RWPE2 (cell line): ENCODE measurements at regions not wholly inside any gene's neighbourhood (a gene's known extent, or its start where the extent isn't known, plus 50 kb on each side); places are given as distances from the start of the nearest gene placed in this dataset.

Source experiments
- ATAC-seq: fragments of 200-7000 bp; cut with Tn5 transposase; 3 replicates; pipeline ENCODE4 v1.9.1; 2021; ENCODE audit warnings: low read depth
- DNase-seq: peaks from one replicate; pipeline ENCODE4 v3.0.0-alpha.2; 2020; ENCODE audit warnings: low spot score
- H3K27ac ChIP-seq: fragments of 450-650 bp; 2 replicates; pipeline ENCODE4 v1.5.1; 2017; ENCODE audit warnings: mild to moderate bottlenecking; ENCODE audit not compliant: poor library complexity, severe bottlenecking
- H3K27me3 ChIP-seq: fragments of 250-450 bp; sonication (Bioruptor Pico); 2 replicates; pipeline ENCODE4 v1.5.1; 2021; ENCODE audit warnings: mild to moderate bottlenecking, moderate library complexity; ENCODE audit not compliant: insufficient read depth, poor library complexity, severe bottlenecking
- H3K36me3 ChIP-seq: fragments of 250-450 bp; sonication (Bioruptor Pico); 2 replicates; pipeline ENCODE4 v1.5.1; 2020; ENCODE audit warnings: low read depth, mild to moderate bottlenecking, moderate library complexity
- H3K4me1 ChIP-seq: fragments of 250-450 bp; sonication (Bioruptor Pico); 2 replicates; pipeline ENCODE4 v1.5.1; 2021; ENCODE audit warnings: mild to moderate bottlenecking, moderate library complexity; ENCODE audit not compliant: insufficient read depth, poor library complexity, severe bottlenecking
- H3K4me3 ChIP-seq: fragments of 250-450 bp; sonication (Bioruptor Pico); 2 replicates; pipeline ENCODE4 v1.5.1; 2021; ENCODE audit warnings: mild to moderate bottlenecking, moderate library complexity; ENCODE audit not compliant: severe bottlenecking
- H3K9me3 ChIP-seq: fragments of 250-450 bp; sonication (Bioruptor Pico); 2 replicates; pipeline ENCODE4 v1.5.1; 2021; ENCODE audit warnings: mild to moderate bottlenecking, moderate library complexity; ENCODE audit not compliant: severe bottlenecking
- CTCF ChIP-seq: fragments of 450-650 bp; IDR thresholded peaks from one replicate; pipeline ENCODE4 v1.5.1; 2017; ENCODE audit warnings: mild to moderate bottlenecking, moderate library complexity; ENCODE audit not compliant: poor library complexity, severe bottlenecking

- peaks cover 4% of the 10 kb centered on the region for H3K27me3 ChIP-seq
- no peak for TF ChIP-seq CTCF
- no peaks in the 10 kb centered on the region for H3K36me3 ChIP-seq
- DNase-seq = no peak
- ATAC-seq = peak; percentile 61; the same call in 1 of the 3 replicates
- H3K4me3 ChIP-seq = no peak overlapping the region
- no peak overlapping the region for H3K27ac ChIP-seq
- H3K9me3 ChIP-seq = no peaks in the 10 kb centered on the region
- H3K4me1 ChIP-seq = no peaks in the 10 kb centered on the region
These were observed 408.8 kb downstream of the YTHDC2 start for GRCh38 chr5:113922343-113922742.

GRCh38 chr5:113935453-113935852 is 422.0 kb downstream of the YTHDC2 start:
- Histone ChIP-seq H3K36me3 (no peaks in the 10 kb centered on the region), H3K27ac (no peak overlapping the region), H3K4me3 (no peak overlapping the region), H3K27me3 (peaks cover 15% of the 10 kb centered on the region), H3K9me3 (no peaks in the 10 kb centered on the region), H3K4me1 (no peaks in the 10 kb centered on the region)
- DNase-seq = no peak
- no peak for ATAC-seq
- TF ChIP-seq CTCF = no peak

GRCh38 chr5:113937301-113937700 is 423.8 kb downstream of the YTHDC2 start:
- ATAC-seq = no peak
- no peak overlapping the region for H3K27ac ChIP-seq
- no peak for TF ChIP-seq CTCF

GRCh38 chr5:113939988-113940387 is 421.9 kb upstream of the KCNN2 start:
- no peak for TF ChIP-seq CTCF
- no peak for ATAC-seq
- Histone ChIP-seq H3K36me3 (no peaks in the 10 kb centered on the region), H3K4me3 (no peak overlapping the region), H3K4me1 (no peaks in the 10 kb centered on the region), H3K27me3 (peaks cover 7% of the 10 kb centered on the region), H3K9me3 (no peaks in the 10 kb centered on the region), H3K27ac (no peak overlapping the region)
- no peak for DNase-seq

More at GRCh38 chr5:113937301-113937700, 423.8 kb downstream of the YTHDC2 start:
- no peaks in the 10 kb centered on the region for H3K9me3 ChIP-seq
- no peak overlapping the region for H3K4me3 ChIP-seq
- H3K27me3 ChIP-seq = peaks cover 15% of the 10 kb centered on the region
- DNase-seq = no peak
- H3K36me3 ChIP-seq = no peaks in the 10 kb centered on the region
- H3K4me1 ChIP-seq = no peaks in the 10 kb centered on the region

- no peak for TF ChIP-seq CTCF
- ATAC-seq (no peak), DNase-seq (no peak)
- H3K9me3 ChIP-seq = no peaks in the 10 kb centered on the region
- H3K36me3 ChIP-seq = no peaks in the 10 kb centered on the region
- no peak overlapping the region for H3K27ac ChIP-seq
- no peak overlapping the region for H3K4me3 ChIP-seq
- H3K4me1 ChIP-seq = no peaks in the 10 kb centered on the region
- peaks cover 34% of the 10 kb centered on the region for H3K27me3 ChIP-seq
These were observed 411.7 kb upstream of the KCNN2 start for GRCh38 chr5:113950186-113950585.
